DOHH2 (cell line): ENCODE measurements at regions not wholly inside any gene's neighbourhood (a gene's known extent, or its start where the extent isn't known, plus 50 kb on each side); places are given as distances from the start of the nearest gene placed in this dataset.

ENCODE experiments used
- EZH2phosphoT487 ChIP-seq: fragments of 200-600 bp; sonication (generic); IDR thresholded peaks from 2 replicates; pipeline ENCODE4 v1.6.1; 2017; ENCODE audit warnings: borderline replicate concordance, mild to moderate bottlenecking, antibody characterized with exemption, low read length, moderate library complexity, mixed read lengths
- TF ChIP-seq, protein P1 (sequence below): fragments of 200-600 bp; sonication (generic); IDR thresholded peaks from one replicate; pipeline ENCODE4 v1.5.1; 2014; ENCODE audit warnings: antibody characterized with exemption, mild to moderate bottlenecking, low read depth, low read length; ENCODE audit not compliant: poor library complexity, severe bottlenecking

DNA sequence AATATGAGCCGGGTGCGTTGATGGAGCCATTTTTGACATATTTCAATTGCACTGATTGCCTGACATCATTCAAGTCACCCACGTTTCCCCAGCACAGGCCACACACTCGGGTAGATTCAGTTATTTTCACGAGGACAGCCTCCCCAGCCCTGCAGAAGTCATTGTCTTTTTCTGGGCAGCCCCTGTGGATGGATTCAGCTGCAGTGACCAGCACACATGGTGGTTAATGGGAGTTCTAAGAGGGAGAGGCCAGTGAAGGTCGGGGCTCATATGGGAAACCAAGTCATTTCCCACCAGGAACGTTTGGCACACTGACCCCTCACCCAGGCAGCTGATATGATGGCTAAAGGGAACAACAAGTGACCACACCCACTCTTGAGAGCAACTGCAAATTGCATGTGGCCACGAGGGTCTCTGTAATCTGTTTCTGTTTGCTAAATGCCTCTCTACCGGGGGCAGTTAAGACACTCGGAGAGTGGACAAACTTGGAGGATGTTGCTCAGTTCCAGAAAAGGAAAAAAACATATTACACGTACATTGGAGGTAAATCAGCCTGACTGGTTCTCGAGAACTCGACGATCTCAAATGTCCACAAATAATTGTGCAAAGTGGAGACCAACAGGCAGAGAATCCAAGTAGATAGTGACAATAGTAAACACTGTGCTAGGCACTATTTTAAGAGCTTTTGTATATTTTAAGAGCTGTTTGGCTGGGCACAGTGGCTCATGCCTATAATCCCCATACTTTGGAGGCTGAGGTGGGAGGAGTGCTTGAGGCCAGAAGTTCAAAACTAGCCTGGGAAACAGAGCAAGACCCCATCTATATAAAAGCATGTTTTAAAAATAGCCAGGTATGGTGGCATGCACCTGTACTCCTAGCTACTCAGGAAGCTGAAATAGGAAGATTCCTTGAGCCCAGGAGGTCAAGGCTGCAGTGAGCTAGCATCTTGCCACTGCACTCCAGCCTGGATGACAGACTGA lies 167.2 kb upstream of the IRF2BP2 start:
- TF ChIP-seq, protein P1, sequence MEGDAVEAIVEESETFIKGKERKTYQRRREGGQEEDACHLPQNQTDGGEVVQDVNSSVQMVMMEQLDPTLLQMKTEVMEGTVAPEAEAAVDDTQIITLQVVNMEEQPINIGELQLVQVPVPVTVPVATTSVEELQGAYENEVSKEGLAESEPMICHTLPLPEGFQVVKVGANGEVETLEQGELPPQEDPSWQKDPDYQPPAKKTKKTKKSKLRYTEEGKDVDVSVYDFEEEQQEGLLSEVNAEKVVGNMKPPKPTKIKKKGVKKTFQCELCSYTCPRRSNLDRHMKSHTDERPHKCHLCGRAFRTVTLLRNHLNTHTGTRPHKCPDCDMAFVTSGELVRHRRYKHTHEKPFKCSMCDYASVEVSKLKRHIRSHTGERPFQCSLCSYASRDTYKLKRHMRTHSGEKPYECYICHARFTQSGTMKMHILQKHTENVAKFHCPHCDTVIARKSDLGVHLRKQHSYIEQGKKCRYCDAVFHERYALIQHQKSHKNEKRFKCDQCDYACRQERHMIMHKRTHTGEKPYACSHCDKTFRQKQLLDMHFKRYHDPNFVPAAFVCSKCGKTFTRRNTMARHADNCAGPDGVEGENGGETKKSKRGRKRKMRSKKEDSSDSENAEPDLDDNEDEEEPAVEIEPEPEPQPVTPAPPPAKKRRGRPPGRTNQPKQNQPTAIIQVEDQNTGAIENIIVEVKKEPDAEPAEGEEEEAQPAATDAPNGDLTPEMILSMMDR: no peak
- no peak for TF ChIP-seq EZH2phosphoT487
